Uterus (tissue), 3 donors: ENCODE measurements at regions not wholly inside any gene's neighbourhood (a gene's known extent, or its start where the extent isn't known, plus 50 kb on each side); places are given as distances from the start of the nearest gene placed in this dataset.

Experiments
- DNase-seq, 2 donors: peaks; one replicate each; pipeline ENCODE4 v3.0.0-alpha.2; 2019 to 2020
- H3K27ac ChIP-seq, 2 donors: fragments of 200-600 bp; sonication (generic); 1 replicate in 1 of 2; 2 replicates in 1 of 2; pipeline ENCODE4 v1.5.1; 2016 to 2018
- H3K27me3 ChIP-seq, 2 donors: fragments of 200-600 bp; sonication (generic); one replicate each; pipeline ENCODE4 v1.5.1; 2018 to 2019; ENCODE audit warnings: control low read depth in 1 of 2
- H3K36me3 ChIP-seq, 2 donors: fragments of 200-600 bp; sonication (generic); one replicate each; pipeline ENCODE4 v1.5.1; 2019; ENCODE audit warnings: control low read depth in 1 of 2
- H3K4me1 ChIP-seq, 2 donors: fragments of 200-600 bp; sonication (generic); one replicate each; pipeline ENCODE4 v1.5.1; 2018 to 2019; ENCODE audit warnings: control low read depth in 1 of 2
- H3K4me3 ChIP-seq, 2 donors: fragments of 200-600 bp; sonication (generic); 1 replicate in 1 of 2; 2 replicates in 1 of 2; pipeline ENCODE4 v1.5.1; 2018 to 2019; ENCODE audit warnings: mild to moderate bottlenecking in 1 of 2
- H3K9me3 ChIP-seq, 2 donors: fragments of 200-600 bp; sonication (generic); one replicate each; pipeline ENCODE4 v1.5.1; 2019; ENCODE audit warnings: control low read depth in 1 of 2
- POLR2A ChIP-seq, 2 donors: fragments of 450-650 bp; IDR thresholded peaks; one replicate each; pipeline ENCODE4 v1.6.1; 2016; ENCODE audit warnings: antibody characterized with exemption in 2 of 2, mild to moderate bottlenecking in 1 of 2, moderate library complexity in 1 of 2
- intact Hi-C: fragments of 100-400 bp; cut with DNase I; formaldehyde crosslinking; loops from one replicate; pipeline ENCODE4 v1.15.1; 2023; ENCODE audit warnings: low total_unique reads
- TF ChIP-seq, protein P1 (sequence below), 4 experiments: fragments of 200-600 bp in 2 of 4; fragments of 450-650 bp in 2 of 4; sonication (generic) in 2 of 4; IDR thresholded peaks; one replicate each; pipeline ENCODE4 v1.5.1; 2016 to 2019; ENCODE audit warnings: antibody characterized with exemption in 4 of 4, mild to moderate bottlenecking in 2 of 4, moderate library complexity in 1 of 4
- donor health status: DM: yes; HTN: yes; CAD: no.

DNA sequence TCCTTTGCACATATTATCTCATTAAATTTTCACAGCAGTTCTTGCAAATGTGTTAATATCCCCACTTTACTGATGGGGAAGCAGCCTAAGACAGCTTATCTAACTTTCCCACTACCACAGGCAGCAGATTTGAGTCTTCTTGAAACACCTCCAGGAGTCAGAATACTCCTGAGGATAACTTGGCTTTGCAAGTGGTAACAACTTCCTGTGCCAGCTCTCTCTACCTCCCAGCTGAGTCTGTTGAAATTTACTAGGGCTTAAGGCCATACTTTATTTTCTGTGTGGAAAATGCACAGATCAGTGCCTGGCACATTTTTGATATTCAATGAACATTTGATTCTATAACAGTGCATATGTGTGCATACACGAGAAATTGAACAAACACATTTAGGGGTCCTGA is 136.1 kb upstream of the COBL start:
- Histone ChIP-seq H3K27ac (no peak overlapping the region), H3K27me3 (no peaks in the 10 kb centered on the region), H3K36me3 (no peaks in the 10 kb centered on the region), H3K4me3 (no peak overlapping the region), H3K4me1 (no peaks in the 10 kb centered on the region), H3K9me3 (no peaks in the 10 kb centered on the region)
- intact Hi-C loops: no loop called here
- DNase-seq: no peak
- TF ChIP-seq POLR2A (IDR thresholded peaks at IDR 0.05): no peak
- TF ChIP-seq, protein P1, sequence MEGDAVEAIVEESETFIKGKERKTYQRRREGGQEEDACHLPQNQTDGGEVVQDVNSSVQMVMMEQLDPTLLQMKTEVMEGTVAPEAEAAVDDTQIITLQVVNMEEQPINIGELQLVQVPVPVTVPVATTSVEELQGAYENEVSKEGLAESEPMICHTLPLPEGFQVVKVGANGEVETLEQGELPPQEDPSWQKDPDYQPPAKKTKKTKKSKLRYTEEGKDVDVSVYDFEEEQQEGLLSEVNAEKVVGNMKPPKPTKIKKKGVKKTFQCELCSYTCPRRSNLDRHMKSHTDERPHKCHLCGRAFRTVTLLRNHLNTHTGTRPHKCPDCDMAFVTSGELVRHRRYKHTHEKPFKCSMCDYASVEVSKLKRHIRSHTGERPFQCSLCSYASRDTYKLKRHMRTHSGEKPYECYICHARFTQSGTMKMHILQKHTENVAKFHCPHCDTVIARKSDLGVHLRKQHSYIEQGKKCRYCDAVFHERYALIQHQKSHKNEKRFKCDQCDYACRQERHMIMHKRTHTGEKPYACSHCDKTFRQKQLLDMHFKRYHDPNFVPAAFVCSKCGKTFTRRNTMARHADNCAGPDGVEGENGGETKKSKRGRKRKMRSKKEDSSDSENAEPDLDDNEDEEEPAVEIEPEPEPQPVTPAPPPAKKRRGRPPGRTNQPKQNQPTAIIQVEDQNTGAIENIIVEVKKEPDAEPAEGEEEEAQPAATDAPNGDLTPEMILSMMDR (IDR thresholded peaks at IDR 0.05): no peak

DNA sequence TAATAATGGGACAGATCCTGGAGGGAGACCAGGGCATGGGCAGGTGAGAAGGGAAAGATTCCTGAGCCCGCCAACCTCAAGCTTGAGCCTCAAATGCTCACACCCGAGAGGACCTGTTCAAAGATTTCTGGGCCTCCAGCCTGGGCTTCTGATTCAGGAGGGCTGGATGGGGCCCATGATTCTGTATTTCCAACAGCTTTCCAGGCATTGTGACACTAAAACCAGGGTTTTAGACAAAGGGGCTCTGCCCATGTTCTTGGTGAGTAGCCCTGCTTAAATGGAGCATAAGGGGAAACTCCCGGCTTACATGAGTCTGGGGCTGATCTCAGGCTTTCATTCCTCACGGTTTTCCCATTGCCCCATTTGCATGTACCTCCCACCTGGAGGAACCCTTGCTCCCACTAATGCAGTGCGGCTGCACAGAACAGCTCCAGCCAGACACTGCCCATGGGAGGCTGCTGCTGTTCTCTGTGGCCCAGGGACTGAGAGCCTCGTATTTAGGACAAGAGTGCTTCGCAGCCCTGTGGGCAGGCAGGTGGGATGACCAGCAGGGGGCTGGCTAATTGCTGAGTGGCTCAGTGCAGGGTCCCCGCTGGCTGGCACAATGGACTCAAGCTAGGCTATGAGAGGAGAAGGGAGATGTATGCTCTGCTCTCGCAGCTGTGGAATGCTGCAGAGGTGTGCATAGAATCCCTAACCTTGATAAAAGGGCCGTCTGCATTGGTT is 135.3 kb upstream of the COBL start:
- intact Hi-C loops: no loop called here
- TF ChIP-seq, protein P1 (IDR thresholded peaks at IDR 0.05): no peak
- no peak for TF ChIP-seq POLR2A (IDR thresholded peaks at IDR 0.05)
- Histone ChIP-seq H3K27ac (no peak overlapping the region), H3K9me3 (no peaks in the 10 kb centered on the region), H3K4me1 (no peaks in the 10 kb centered on the region), H3K36me3 (no peaks in the 10 kb centered on the region), H3K4me3 (no peak overlapping the region), H3K27me3 (no peaks in the 10 kb centered on the region)
- DNase-seq: no peak

DNA sequence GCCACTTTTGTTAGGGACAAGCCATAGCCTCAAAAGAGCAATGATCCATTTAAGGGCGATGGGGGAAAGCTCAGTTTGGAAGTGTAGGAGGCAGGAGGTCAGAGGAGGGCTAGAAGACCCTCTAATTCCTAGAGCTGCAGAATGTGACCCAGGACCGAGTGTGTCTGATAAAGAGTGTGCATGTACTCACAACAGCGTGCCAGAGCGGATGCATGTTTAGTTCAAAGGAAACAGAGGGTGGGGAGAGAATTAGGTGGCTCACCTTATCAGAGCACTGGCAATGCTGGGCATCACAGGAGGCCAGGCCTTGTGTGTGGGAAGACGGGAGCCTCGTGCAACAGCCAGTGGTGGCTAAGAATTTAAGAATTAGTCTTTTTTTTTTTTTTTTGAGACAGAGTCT is 133.9 kb upstream of the COBL start:
- Histone ChIP-seq H3K27me3 (no peaks in the 10 kb centered on the region), H3K4me1 (no peaks in the 10 kb centered on the region), H3K9me3 (no peaks in the 10 kb centered on the region), H3K36me3 (no peaks in the 10 kb centered on the region), H3K27ac (no peak overlapping the region), H3K4me3 (no peak overlapping the region)
- intact Hi-C loops: no loop called here
- no peak for TF ChIP-seq POLR2A (IDR thresholded peaks at IDR 0.05)
- TF ChIP-seq, protein P1 (IDR thresholded peaks at IDR 0.05): no peak
- DNase-seq: no peak

DNA sequence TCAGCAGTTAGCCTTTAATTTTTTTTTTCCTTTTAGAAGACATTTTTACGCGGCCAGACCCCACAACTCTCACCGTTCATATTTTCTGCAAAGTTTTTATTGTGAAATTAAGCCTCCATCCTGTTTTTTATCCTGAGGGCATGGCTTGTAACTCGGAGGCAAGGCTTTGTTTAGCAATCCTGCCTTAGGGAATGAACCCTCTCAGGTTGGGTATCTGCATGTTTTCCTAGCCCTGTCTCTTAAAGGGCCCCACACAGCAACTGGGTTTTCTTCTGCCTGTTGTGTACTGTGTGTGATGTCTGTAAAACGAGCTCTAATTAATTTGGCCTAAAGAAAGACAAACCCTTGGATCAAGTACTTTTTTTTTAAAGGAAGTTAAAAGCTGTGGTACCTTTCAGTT is 130.2 kb upstream of the COBL start:
- Histone ChIP-seq H3K9me3 (no peaks in the 10 kb centered on the region), H3K36me3 (no peaks in the 10 kb centered on the region), H3K4me3 (no peak overlapping the region), H3K4me1 (no peaks in the 10 kb centered on the region), H3K27ac (no peak overlapping the region), H3K27me3 (no peaks in the 10 kb centered on the region)
- TF ChIP-seq, protein P1 (IDR thresholded peaks at IDR 0.05): no peak
- TF ChIP-seq POLR2A (IDR thresholded peaks at IDR 0.05): no peak
- intact Hi-C loops: no loop called here
- no peak for DNase-seq

DNA sequence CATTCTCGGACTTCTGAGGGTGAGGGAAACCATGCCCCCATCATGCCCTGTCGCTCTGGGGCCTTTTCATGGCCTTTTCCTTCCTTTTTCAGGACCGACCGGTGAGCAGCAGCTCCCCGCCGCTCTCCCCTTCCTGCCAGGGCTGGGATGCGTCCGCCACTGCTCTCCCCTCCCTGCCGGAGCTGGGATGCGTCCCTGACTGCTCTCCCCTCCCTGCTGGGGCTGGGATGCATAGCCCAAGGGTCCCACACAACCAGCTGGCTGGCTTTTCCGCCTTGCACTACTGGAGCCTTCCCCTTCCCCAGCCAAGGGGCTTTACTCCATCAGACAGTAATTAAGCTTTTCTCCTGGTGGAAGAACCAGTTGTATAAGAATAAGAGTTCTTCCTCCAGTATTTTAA is 129.7 kb upstream of the COBL start:
- intact Hi-C loops: no loop called here
- TF ChIP-seq, protein P1 (IDR thresholded peaks at IDR 0.05): no peak
- no peak for TF ChIP-seq POLR2A (IDR thresholded peaks at IDR 0.05)
- no peaks in the 10 kb centered on the region for H3K4me1 ChIP-seq
- H3K4me3 ChIP-seq: no peak overlapping the region
- H3K36me3 ChIP-seq: no peaks in the 10 kb centered on the region
- H3K27me3 ChIP-seq: no peaks in the 10 kb centered on the region
- H3K27ac ChIP-seq: no peak overlapping the region
- no peak for DNase-seq
- H3K9me3 ChIP-seq: no peaks in the 10 kb centered on the region
